Endothelial cell of umbilical vein (primary cell): ENCODE measurements at regions not wholly inside any gene's neighbourhood (a gene's known extent, or its start where the extent isn't known, plus 50 kb on each side); places are given as distances from the start of the nearest gene placed in this dataset.

Source experiments
- BruUV-seq: library from RNA; stranded (reverse); fragments of 400-500 nt; replicated peaks from 2 replicates; lab custom pipeline; 2021; lab: Mats Ljungman, UMichigan
- CTCF ChIA-PET: fragments of 300-600, 350-600 bp; sonication (Branson Sonifier 250); formaldehyde crosslinking; loops from one replicate; lab custom pipeline; 2021; ENCODE audit warnings: antibody characterized with exemption, inconsistent platforms; lab: Charles Lee
- POLR2A ChIA-PET: fragments of 300-600, 350-600 bp; sonication (Branson Sonifier 250); formaldehyde crosslinking; loops from one replicate; lab custom pipeline; 2021; ENCODE audit warnings: antibody characterized with exemption, inconsistent platforms; lab: Charles Lee
- DNase-seq: peaks from one replicate; pipeline ENCODE4 v3.0.0-alpha.2; 2011; ENCODE audit warnings: low read depth, low spot score
- FAIRE-seq: peaks from 2 replicates; lab custom pipeline; 2011; peaks lifted over from hg19 to GRCh38; lab: Jason Lieb, UNC
- H2AFZ ChIP-seq: 2 replicates; pipeline ENCODE4 v1.6.0; 2012; ENCODE audit warnings: low read depth, low read length, control low read depth, inconsistent platforms
- H3K27ac ChIP-seq: 2 replicates; pipeline ENCODE4 v1.5.1; 2011; ENCODE audit warnings: low read depth, mild to moderate bottlenecking, control low read depth, low read length, moderate library complexity; ENCODE audit not compliant: insufficient read depth
- H3K27me3 ChIP-seq, 2 experiments: 2 replicates each; pipeline versions ENCODE4 v1.6.0 to v1.6.1; 2011; ENCODE audit warnings: low read length in 2 of 2, mixed read lengths in 1 of 2; ENCODE audit not compliant: control insufficient read depth in 2 of 2, insufficient read depth in 2 of 2
- H3K36me3 ChIP-seq, 2 experiments: 2 replicates in 1 of 2; 3 replicates in 1 of 2; pipeline ENCODE4 v1.5.1; 2011; ENCODE audit warnings: low read length in 2 of 2, mild to moderate bottlenecking in 1 of 2, moderate library complexity in 1 of 2; ENCODE audit not compliant: control insufficient read depth in 2 of 2, insufficient read depth in 2 of 2; ENCODE audit errors: extremely low read depth in 1 of 2
- H3K4me1 ChIP-seq: 3 replicates; pipeline ENCODE4 v1.5.1; 2011; ENCODE audit warnings: mild to moderate bottlenecking, low read length; ENCODE audit not compliant: control insufficient read depth, insufficient read depth; ENCODE audit errors: extremely low read depth
- H3K4me2 ChIP-seq: 2 replicates; pipeline ENCODE4 v1.6.1; 2011; ENCODE audit warnings: low read length, control low read depth, mixed read lengths; ENCODE audit not compliant: insufficient read depth
- H3K4me3 ChIP-seq, 3 experiments: fragments of 200-600 bp in 1 of 3; sonication (generic), shearing (Covaris generic) in 1 of 3; replicated peaks in 1 of 3; 2 replicates each; pipeline ENCODE4 v1.5.1; 2011 to 2016; ENCODE audit warnings: control low read depth in 3 of 3, low read length in 3 of 3, mild to moderate bottlenecking in 2 of 3, inconsistent platforms in 1 of 3, low read depth in 1 of 3, moderate library complexity in 1 of 3; ENCODE audit not compliant: insufficient read depth in 1 of 3
- H3K79me2 ChIP-seq: 2 replicates; pipeline ENCODE4 v1.6.0; 2012; ENCODE audit warnings: low read length, inconsistent platforms; ENCODE audit not compliant: control insufficient read depth, insufficient read depth
- H3K9ac ChIP-seq: replicated peaks from 2 replicates; pipeline ENCODE3; 2011; ENCODE audit warnings: low read length, control low read depth; ENCODE audit not compliant: insufficient read depth; ENCODE audit errors: extremely low read depth
- H3K9me1 ChIP-seq: replicated peaks from 3 replicates; pipeline ENCODE4 v1.6.0; 2011; ENCODE audit warnings: mild to moderate bottlenecking, low read length; ENCODE audit not compliant: control insufficient read depth, insufficient read depth; ENCODE audit errors: extremely low read depth
- H3K9me3 ChIP-seq: replicated peaks from 2 replicates; pipeline ENCODE4 v1.5.1; 2012; ENCODE audit warnings: low read length, inconsistent platforms; ENCODE audit not compliant: control insufficient read depth, insufficient read depth
- H4K20me1 ChIP-seq: replicated peaks from 2 replicates; pipeline ENCODE3; 2011; ENCODE audit warnings: mild to moderate bottlenecking, low read length; ENCODE audit not compliant: control insufficient read depth, insufficient read depth; ENCODE audit errors: extremely low read depth
- CTCF ChIP-seq, 2 donors: IDR thresholded peaks; 1 replicate in 1 of 2; 2 replicates in 1 of 2; pipeline ENCODE4 v1.5.1; 2011; ENCODE audit warnings: low read length in 2 of 2, mild to moderate bottlenecking in 2 of 2, moderate library complexity in 2 of 2, control low read depth in 1 of 2, inconsistent platforms in 1 of 2, low read depth in 1 of 2; ENCODE audit not compliant: insufficient read depth in 1 of 2; ENCODE audit errors: extremely low read depth in 1 of 2
- EZH2 ChIP-seq: IDR thresholded peaks from 2 replicates; pipeline ENCODE4 v1.6.1; 2012; ENCODE audit warnings: borderline replicate concordance, low read depth, mild to moderate bottlenecking, moderate library complexity, low read length, inconsistent platforms; ENCODE audit not compliant: severe bottlenecking
- FOS ChIP-seq: IDR thresholded peaks from 2 replicates; pipeline ENCODE4 v1.6.1; 2011; ENCODE audit warnings: mild to moderate bottlenecking, low read length, moderate library complexity, borderline replicate concordance; ENCODE audit not compliant: insufficient read depth
- JUN ChIP-seq: IDR thresholded peaks from 2 replicates; pipeline ENCODE4 v1.6.1; 2011; ENCODE audit warnings: borderline replicate concordance, low read depth; ENCODE audit not compliant: insufficient read length, insufficient read depth
- MAX ChIP-seq: IDR thresholded peaks from 2 replicates; pipeline ENCODE4 v1.6.1; 2011; ENCODE audit not compliant: insufficient read depth, insufficient read length
- MYC ChIP-seq: IDR thresholded peaks from one replicate; pipeline ENCODE4 v1.6.1; 2011; ENCODE audit warnings: mild to moderate bottlenecking, low read depth, low read length
- POLR2A ChIP-seq: IDR thresholded peaks from 2 replicates; pipeline ENCODE4 v1.6.1; 2012; ENCODE audit warnings: low read depth, mild to moderate bottlenecking, control low read depth, low read length
- POLR2AphosphoS5 ChIP-seq: IDR thresholded peaks from 2 replicates; pipeline ENCODE4 v1.6.1; 2012; ENCODE audit warnings: low read depth, mild to moderate bottlenecking, control low read depth, low read length, moderate library complexity; ENCODE audit not compliant: insufficient read depth
- dilution Hi-C: fragments of 300-500 bp; cut with MboI; formaldehyde crosslinking; loops from one replicate; pipeline ENCODE4 v1.15.0; 2019; ENCODE audit warnings: low sequenced_read_pairs; ENCODE audit not compliant: extremely low pct_ligation_motif_present
- intact Hi-C: fragments of 100-400 bp; cut with micrococcal nuclease; formaldehyde crosslinking; loops from one replicate; pipeline ENCODE4 v1.10.0; 2022

DNA sequence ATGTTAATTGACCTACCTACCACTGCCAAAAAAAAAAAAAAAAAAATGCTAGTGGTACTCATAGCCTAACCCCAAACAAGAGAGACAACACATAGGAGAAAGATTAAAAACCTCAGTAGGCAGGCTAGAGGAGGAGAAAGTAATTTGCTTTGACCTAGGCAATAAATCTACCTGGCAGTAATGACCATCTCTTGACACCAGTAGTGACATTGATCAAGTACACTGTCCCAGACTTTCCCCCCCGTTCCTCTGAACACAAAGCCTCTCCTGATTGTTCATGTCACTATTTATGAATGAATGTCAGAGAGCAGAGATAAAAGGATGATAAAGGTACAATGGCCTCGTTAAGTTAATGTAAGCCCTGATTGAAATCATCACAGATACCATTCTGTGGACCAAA lies 746.8 kb downstream of the CBLN4 start:
- no peak for FAIRE-seq
- no TSS peak for BruUV-seq
- dilution Hi-C loops (no loop called here), intact Hi-C loops (no loop called here)
- H3K9me3 ChIP-seq: peaks cover 4% of the 10 kb centered on the region
- no peaks in the 10 kb centered on the region for H3K27me3 ChIP-seq
- no peaks in the 10 kb centered on the region for H3K4me1 ChIP-seq
- H3K9ac ChIP-seq: no peak overlapping the region
- no peak for TF ChIP-seq MYC
- TF ChIP-seq MAX: no peak
- no peaks in the 10 kb centered on the region for H3K9me1 ChIP-seq
- H3K4me3 ChIP-seq: no peak overlapping the region
- no peak overlapping the region for H3K4me2 ChIP-seq
- H3K27ac ChIP-seq: no peak overlapping the region
- no peaks in the 10 kb centered on the region for H3K79me2 ChIP-seq
- no peak overlapping the region for H2AFZ ChIP-seq
- POLR2A ChIA-PET: no interaction called here
- DNase-seq: no peak
- H4K20me1 ChIP-seq: no peaks in the 10 kb centered on the region
- H3K36me3 ChIP-seq: no peaks in the 10 kb centered on the region
- CTCF ChIA-PET: no interaction called here

GRCh38 chr20:55255016-55255415 lies 750.3 kb downstream of the CBLN4 start:
- Histone ChIP-seq H3K27ac (no peak overlapping the region), H3K27me3 (no peaks in the 10 kb centered on the region), H3K9ac (no peak overlapping the region), H3K79me2 (no peaks in the 10 kb centered on the region), H3K36me3 (no peaks in the 10 kb centered on the region), H3K9me1 (no peaks in the 10 kb centered on the region), H3K4me2 (no peak overlapping the region), H3K4me3 (no peak overlapping the region), H3K4me1 (no peaks in the 10 kb centered on the region), H3K9me3 (peaks cover 5% of the 10 kb centered on the region), H4K20me1 (no peaks in the 10 kb centered on the region), H2AFZ (no peak overlapping the region)
- POLR2A ChIA-PET: no interaction called here
- DNase-seq (no peak), FAIRE-seq (no peak)
- TF ChIP-seq EZH2: no peak
- no peak for TF ChIP-seq CTCF (IDR thresholded peaks at IDR 0.05; ENCODE audit: extremely low read depth in 1 of 2, insufficient read depth in 1 of 2, low read depth in 1 of 2, low read length in 2 of 2)
- no peak for TF ChIP-seq MYC
- no peak for TF ChIP-seq POLR2AphosphoS5
- TF ChIP-seq JUN: no peak
- no peak for TF ChIP-seq MAX
- TF ChIP-seq FOS: no peak
- TF ChIP-seq POLR2A: no peak
- CTCF ChIA-PET: no interaction called here
- intact Hi-C loops (no loop called here), dilution Hi-C loops (no loop called here)
- BruUV-seq: no TSS peak
